ENCODE measurements at regions not wholly inside any gene's neighbourhood (a gene's known extent, or its start where the extent isn't known, plus 50 kb on each side); places are given as distances from the start of the nearest gene placed in this dataset.

- TF ChIP-seq, protein P1, sequence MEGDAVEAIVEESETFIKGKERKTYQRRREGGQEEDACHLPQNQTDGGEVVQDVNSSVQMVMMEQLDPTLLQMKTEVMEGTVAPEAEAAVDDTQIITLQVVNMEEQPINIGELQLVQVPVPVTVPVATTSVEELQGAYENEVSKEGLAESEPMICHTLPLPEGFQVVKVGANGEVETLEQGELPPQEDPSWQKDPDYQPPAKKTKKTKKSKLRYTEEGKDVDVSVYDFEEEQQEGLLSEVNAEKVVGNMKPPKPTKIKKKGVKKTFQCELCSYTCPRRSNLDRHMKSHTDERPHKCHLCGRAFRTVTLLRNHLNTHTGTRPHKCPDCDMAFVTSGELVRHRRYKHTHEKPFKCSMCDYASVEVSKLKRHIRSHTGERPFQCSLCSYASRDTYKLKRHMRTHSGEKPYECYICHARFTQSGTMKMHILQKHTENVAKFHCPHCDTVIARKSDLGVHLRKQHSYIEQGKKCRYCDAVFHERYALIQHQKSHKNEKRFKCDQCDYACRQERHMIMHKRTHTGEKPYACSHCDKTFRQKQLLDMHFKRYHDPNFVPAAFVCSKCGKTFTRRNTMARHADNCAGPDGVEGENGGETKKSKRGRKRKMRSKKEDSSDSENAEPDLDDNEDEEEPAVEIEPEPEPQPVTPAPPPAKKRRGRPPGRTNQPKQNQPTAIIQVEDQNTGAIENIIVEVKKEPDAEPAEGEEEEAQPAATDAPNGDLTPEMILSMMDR (conservative IDR thresholded peaks at IDR 0.05 in 1 of 2, IDR thresholded peaks at IDR 0.05 in 1 of 2; ENCODE audit: extremely low read depth in 1 of 2, insufficient read depth in 1 of 2, low read depth in 1 of 2, low read length in 2 of 2): no peak
- TF ChIP-seq EZH2 (IDR thresholded peaks at IDR 0.05; ENCODE audit: borderline replicate concordance, low read length): no peak
Observed at GRCh38 chr5:158381614-158382160, 522.7 kb upstream of the CLINT1 start.
